HFF-Myc (cell line): ENCODE measurements at regions not wholly inside any gene's neighbourhood (a gene's known extent, or its start where the extent isn't known, plus 50 kb on each side); places are given as distances from the start of the nearest gene placed in this dataset.
"Not testable (repeated sequence)": the region's sequence is repeated elsewhere in the genome, so short reads cannot be mapped to it uniquely, and the experiment has no call there.

Experiments used
- DNase-seq: peaks from one replicate; pipeline ENCODE4 v3.0.0-alpha.2; 2011; ENCODE audit warnings: low read depth; ENCODE audit errors: extremely low read depth
- H3K4me3 ChIP-seq: replicated peaks from 2 replicates; pipeline ENCODE4 v1.5.1; 2011; ENCODE audit warnings: low read depth, mild to moderate bottlenecking, control low read depth, low read length
- TF ChIP-seq, protein P1 (sequence below): IDR thresholded peaks from 2 replicates; pipeline ENCODE4 v1.5.1; 2012; ENCODE audit warnings: mild to moderate bottlenecking, low read depth, low read length, control low read depth; ENCODE audit errors: missing control alignments

DNA sequence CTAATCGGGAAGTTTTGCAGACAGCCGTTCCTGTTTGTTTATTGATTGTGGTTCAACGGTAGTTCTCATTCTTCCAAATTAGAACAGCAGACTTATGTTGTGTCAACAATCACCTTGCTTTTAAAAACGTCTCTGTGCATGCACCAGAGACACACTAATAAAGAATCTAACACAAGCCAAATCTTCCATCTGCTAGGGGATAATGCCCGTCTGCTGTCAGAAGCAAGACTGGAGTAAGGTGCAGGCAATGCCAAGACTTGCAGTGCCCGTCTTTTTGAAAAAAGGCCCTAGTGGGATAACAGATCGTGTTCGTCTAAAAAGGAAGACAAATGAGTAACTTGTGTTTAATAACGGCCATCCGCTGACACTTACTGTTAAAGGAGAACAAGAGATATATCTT is 158.4 kb downstream of the KCNJ2 start:
- no peak overlapping the region for H3K4me3 ChIP-seq
- no peak for DNase-seq
- TF ChIP-seq, protein P1, sequence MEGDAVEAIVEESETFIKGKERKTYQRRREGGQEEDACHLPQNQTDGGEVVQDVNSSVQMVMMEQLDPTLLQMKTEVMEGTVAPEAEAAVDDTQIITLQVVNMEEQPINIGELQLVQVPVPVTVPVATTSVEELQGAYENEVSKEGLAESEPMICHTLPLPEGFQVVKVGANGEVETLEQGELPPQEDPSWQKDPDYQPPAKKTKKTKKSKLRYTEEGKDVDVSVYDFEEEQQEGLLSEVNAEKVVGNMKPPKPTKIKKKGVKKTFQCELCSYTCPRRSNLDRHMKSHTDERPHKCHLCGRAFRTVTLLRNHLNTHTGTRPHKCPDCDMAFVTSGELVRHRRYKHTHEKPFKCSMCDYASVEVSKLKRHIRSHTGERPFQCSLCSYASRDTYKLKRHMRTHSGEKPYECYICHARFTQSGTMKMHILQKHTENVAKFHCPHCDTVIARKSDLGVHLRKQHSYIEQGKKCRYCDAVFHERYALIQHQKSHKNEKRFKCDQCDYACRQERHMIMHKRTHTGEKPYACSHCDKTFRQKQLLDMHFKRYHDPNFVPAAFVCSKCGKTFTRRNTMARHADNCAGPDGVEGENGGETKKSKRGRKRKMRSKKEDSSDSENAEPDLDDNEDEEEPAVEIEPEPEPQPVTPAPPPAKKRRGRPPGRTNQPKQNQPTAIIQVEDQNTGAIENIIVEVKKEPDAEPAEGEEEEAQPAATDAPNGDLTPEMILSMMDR = no peak

DNA sequence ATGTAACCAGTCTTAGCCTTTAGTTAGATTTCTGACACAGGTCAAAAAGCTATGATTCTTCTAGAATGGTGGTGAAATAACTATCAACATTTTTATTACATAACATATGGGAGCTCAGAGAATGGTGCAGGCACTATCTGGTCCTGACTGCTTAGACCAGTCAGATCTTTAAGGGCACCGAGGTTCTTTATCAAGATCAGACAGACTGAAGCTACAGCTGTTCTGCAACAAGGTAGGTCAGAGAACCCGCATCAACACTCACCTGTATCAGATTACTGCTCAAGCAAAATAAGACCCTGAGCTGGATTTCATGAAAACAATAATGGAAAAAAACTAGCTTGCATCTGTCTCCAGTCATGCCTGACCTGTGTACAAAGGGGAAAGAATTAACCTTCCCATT is 160.4 kb downstream of the KCNJ2 start:
- no peak for DNase-seq
- TF ChIP-seq, protein P1 = no peak
- no peak overlapping the region for H3K4me3 ChIP-seq

DNA sequence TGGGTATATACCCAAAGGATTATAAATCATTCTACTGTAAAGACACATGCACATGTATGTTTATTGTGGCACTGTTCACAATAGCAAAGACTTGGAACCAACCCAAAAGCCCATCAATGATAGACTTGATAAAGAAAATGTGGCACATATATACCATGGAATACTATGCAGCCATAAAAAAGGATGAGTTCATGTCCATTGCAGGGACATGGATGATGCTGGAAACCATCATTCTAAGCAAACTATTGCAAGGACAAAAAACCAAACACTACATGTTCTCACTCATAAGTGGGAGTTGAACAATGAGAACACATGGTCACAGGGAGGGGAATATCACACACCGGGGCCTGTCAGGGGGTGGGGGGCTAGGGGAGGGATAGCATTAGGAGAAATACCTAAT is 161.7 kb downstream of the KCNJ2 start:
- H3K4me3 ChIP-seq, DNase-seq: not testable (repeated sequence)

DNA sequence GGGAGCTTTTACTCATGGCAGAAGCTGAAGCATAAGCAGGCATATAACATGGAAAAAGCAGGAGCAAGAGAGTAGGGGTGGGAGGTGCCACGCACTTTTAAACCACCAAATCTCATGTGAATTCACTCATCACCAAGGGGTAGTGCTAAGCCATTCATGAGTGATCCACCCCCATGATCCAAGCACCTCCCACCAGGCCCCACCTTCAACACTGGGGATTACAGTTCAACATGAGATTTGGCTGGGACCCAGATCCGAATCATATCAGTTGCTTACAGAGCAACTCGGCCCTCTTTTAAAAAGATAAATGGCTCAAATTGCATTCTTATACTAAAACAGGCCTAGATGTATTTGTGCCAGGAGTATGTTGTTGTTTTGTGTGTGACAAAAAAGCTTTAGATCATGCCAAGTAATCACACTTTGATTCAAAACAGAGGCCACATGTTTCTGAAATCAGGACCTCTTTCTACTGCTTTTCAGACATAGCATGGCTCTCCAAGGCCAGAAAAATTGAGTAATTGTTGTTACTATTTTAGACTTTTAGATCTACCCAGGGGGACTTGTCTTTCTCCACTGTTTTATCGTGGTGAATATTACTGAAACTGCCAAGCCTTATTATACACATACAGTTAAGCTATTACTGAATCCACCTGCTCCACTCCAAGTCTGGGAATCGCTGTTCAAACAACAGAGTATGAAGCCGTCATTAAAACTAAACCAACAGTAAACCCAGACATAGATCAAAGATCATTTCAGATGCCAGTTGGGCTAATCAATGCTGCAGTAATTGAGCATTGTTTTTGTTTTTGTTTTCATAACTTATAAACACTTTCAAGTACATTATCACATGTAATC is 163.3 kb downstream of the KCNJ2 start:
- DNase-seq = no peak
- H3K4me3 ChIP-seq = no peak overlapping the region
- TF ChIP-seq, protein P1 = no peak

DNA sequence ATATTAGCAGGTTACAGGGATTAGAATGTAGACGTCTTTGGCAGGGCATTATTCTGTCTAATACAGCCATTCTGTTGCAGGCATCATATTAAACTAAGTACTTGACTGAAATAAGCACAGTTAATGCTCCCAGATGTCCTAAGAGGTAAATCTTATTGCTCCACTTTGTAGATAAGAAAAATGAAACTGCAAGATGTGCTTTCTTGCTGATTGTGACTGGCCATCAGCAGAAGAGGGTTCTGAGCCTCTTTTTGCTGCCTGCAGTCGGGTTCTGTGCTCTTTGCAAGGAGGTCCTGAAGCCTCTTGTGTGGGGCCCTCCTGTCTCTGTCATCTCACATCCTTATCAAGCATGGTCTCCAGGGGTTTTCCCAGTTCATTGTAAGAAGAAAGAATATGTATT is 167.1 kb downstream of the KCNJ2 start:
- TF ChIP-seq, protein P1 = no peak
- DNase-seq = no peak
- no peak overlapping the region for H3K4me3 ChIP-seq

DNA sequence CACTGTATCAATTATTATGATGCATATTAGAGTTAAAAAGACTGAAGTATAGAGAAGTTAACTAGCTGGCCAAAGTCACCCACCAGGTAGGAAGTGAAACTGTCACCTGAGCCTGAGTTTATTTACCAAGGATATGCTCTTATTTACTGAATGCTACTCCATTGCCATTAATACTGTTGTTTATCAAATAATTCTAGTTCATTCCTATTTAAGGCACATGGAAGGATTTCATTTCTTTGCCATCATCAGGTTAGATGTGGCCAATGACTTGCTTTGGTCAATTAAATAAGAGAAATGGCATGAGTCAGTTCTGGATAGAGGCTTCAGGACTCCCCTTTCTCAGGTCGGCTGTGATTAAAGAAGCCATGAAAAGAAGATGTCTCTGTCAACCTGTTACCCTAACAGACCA is 169.6 kb downstream of the KCNJ2 start:
- TF ChIP-seq, protein P1 = no peak
- no peak for DNase-seq
- no peak overlapping the region for H3K4me3 ChIP-seq

DNA sequence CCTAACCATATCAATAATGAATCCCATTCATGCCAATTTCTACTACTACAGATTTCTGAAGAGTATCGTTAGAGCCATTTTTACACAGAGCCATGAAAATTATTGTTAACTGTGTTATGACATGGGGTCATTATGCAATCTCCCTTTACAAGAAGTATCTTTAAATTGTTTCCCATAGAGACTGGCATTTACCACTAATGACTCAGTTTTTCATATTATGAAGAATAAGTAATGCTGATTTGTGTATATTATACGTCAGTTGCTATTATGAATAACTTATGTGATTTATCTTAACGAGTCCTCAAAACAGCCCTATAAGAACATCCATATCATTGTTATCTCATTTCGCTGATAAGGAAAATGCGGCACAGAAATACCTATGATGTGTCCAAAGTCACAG is 173.8 kb downstream of the KCNJ2 start:
- TF ChIP-seq, protein P1 = no peak
- no peak overlapping the region for H3K4me3 ChIP-seq
- DNase-seq = no peak
